ENCODE measurements at regions not wholly inside any gene's neighbourhood (a gene's known extent, or its start where the extent isn't known, plus 50 kb on each side); places are given as distances from the start of the nearest gene placed in this dataset.
A peak's percentile ranks its signal among the peaks of the same experiment; 100 is the strongest.

GRCh38 chr2:177314722-177315264 is 50.3 kb upstream of the NFE2L2 start:
- ATAC-seq (ENCODE audit: insufficient number of reproducible peaks, low FRiP score, low read depth) (no peak), DNase-seq (ENCODE audit: low spot score) (no peak)
- Histone ChIP-seq H3K9me3 (no peaks in the 10 kb centered on the region), H3K27me3 (replicated peaks; ENCODE audit: insufficient read depth) (no peaks in the 10 kb centered on the region), H3K4me1 (ENCODE audit: control insufficient read depth in 1 of 2, low read depth in 2 of 2) (peaks cover 12 to 18% of the 10 kb centered on the region in 2 donors), H3K27ac (peak overlapping the region in 1 of 2 donors; percentile 29), H3K4me3 (no peak overlapping the region), H3K36me3 (no peaks in the 10 kb centered on the region)
- TF ChIP-seq CTCF (IDR thresholded peaks at IDR 0.05) = no peak

GRCh38 chr2:177315364-177315763 is 50.8 kb upstream of the NFE2L2 start:
- DNase-seq (ENCODE audit: low spot score) = no peak
- no peak for TF ChIP-seq CTCF (IDR thresholded peaks at IDR 0.05)
- H3K27ac ChIP-seq = no peak overlapping the region
- H3K36me3 ChIP-seq = no peaks in the 10 kb centered on the region
- no peaks in the 10 kb centered on the region for H3K9me3 ChIP-seq
- ATAC-seq (ENCODE audit: insufficient number of reproducible peaks, low FRiP score, low read depth) = no peak
- H3K4me1 ChIP-seq (ENCODE audit: control insufficient read depth in 1 of 2, low read depth in 2 of 2) = peaks cover 12 to 18% of the 10 kb centered on the region in 2 donors
- H3K4me3 ChIP-seq = no peak overlapping the region
- no peaks in the 10 kb centered on the region for H3K27me3 ChIP-seq (replicated peaks; ENCODE audit: insufficient read depth)

- Histone ChIP-seq H3K27ac (no peak overlapping the region), H3K4me1 (ENCODE audit: control insufficient read depth in 1 of 2, low read depth in 2 of 2) (peaks cover 12 to 18% of the 10 kb centered on the region in 2 donors), H3K27me3 (replicated peaks; ENCODE audit: insufficient read depth) (no peaks in the 10 kb centered on the region), H3K9me3 (no peaks in the 10 kb centered on the region), H3K4me3 (no peak overlapping the region), H3K36me3 (no peaks in the 10 kb centered on the region)
- no peak for ATAC-seq (ENCODE audit: insufficient number of reproducible peaks, low FRiP score, low read depth)
- no peak for DNase-seq (ENCODE audit: low spot score)
- TF ChIP-seq CTCF (IDR thresholded peaks at IDR 0.05) = no peak
Measured at GRCh38 chr2:177316756-177317155, 52.2 kb upstream of the NFE2L2 start.

GRCh38 chr2:177317443-177317842 is 52.9 kb upstream of the NFE2L2 start:
- Histone ChIP-seq H3K9me3 (no peaks in the 10 kb centered on the region), H3K27ac (no peak overlapping the region), H3K36me3 (no peaks in the 10 kb centered on the region), H3K4me1 (ENCODE audit: control insufficient read depth in 1 of 2, low read depth in 2 of 2) (peaks cover 12 to 18% of the 10 kb centered on the region in 2 donors), H3K27me3 (replicated peaks; ENCODE audit: insufficient read depth) (no peaks in the 10 kb centered on the region), H3K4me3 (no peak overlapping the region)
- DNase-seq (ENCODE audit: low spot score) (no peak), ATAC-seq (ENCODE audit: insufficient number of reproducible peaks, low FRiP score, low read depth) (no peak)
- no peak for TF ChIP-seq CTCF (IDR thresholded peaks at IDR 0.05)

GRCh38 chr2:177317857-177318256 is 53.3 kb upstream of the NFE2L2 start:
- Histone ChIP-seq H3K4me1 (ENCODE audit: control insufficient read depth in 1 of 2, low read depth in 2 of 2) (peaks cover 12 to 18% of the 10 kb centered on the region in 2 donors), H3K9me3 (no peaks in the 10 kb centered on the region), H3K27me3 (replicated peaks; ENCODE audit: insufficient read depth) (no peaks in the 10 kb centered on the region), H3K4me3 (no peak overlapping the region), H3K36me3 (no peaks in the 10 kb centered on the region), H3K27ac (no peak overlapping the region)
- no peak for ATAC-seq (ENCODE audit: insufficient number of reproducible peaks, low FRiP score, low read depth)
- no peak for DNase-seq (ENCODE audit: low spot score)
- TF ChIP-seq CTCF (IDR thresholded peaks at IDR 0.05) = no peak

Data from thoracic aorta (tissue), 2 donors.